ENCODE measurements at regions not wholly inside any gene's neighbourhood (a gene's known extent, or its start where the extent isn't known, plus 50 kb on each side); places are given as distances from the start of the nearest gene placed in this dataset.

DNA sequence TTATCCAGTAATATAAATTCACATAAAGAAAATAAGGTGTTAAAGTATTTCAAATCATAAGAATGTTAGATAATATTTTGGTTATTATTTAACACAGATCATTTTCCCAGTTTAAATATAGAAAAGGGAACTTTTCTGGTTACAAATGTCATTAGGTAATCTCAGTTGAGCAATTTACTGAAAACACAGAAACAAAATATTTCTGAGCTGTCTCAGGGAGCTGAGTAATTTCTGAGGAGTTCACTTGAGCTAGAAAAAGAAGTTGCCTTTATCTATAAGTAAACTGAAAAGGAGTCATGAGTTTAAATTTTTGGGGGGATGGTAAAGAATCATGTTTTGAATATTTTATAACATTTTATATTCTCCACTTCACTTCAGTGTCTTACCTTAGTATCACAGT, 855.4 kb upstream of the ARPP21 start:
- in situ Hi-C loops (cut with HindIII; ENCODE audit: low pct_unique_long_range_greater_than_20kb, low sequenced_read_pairs): no loop called here
- no peak for DNase-seq (ENCODE audit: low read depth)

- in situ Hi-C loops (cut with HindIII; ENCODE audit: low pct_unique_long_range_greater_than_20kb, low sequenced_read_pairs): no loop called here
- no peak for DNase-seq (ENCODE audit: low read depth)
Measured at GRCh38 chr3:34793057-34793456, 846.3 kb upstream of the ARPP21 start.

DNA sequence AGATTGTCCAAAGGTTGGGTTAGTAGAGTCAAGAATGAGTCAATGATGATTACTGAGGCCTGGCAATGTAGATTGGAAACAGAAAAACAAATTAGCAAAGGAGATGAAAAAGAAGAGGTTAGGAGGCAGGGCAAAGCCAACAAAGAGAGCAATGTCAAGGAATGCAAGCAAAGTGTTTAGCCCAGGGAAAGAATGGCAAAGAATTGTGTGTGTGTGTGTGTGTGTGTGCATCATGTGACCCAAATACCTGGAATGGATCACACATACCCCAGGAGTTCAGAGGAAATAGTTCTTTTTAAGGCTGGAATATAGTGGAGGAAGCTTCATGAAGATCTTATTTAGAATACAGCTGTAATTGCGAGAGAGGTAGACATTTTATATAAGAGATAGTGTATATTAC, 831.7 kb upstream of the ARPP21 start:
- in situ Hi-C loops (cut with HindIII; ENCODE audit: low pct_unique_long_range_greater_than_20kb, low sequenced_read_pairs): no loop called here
- DNase-seq (ENCODE audit: low read depth): no peak

GRCh38 chr3:34808287-34808686, 831.0 kb upstream of the ARPP21 start:
- in situ Hi-C loops (cut with HindIII; ENCODE audit: low pct_unique_long_range_greater_than_20kb, low sequenced_read_pairs): no loop called here
- DNase-seq (ENCODE audit: low read depth): no peak

GRCh38 chr3:34828847-34829246, 810.5 kb upstream of the ARPP21 start:
- in situ Hi-C loops (cut with HindIII; ENCODE audit: low pct_unique_long_range_greater_than_20kb, low sequenced_read_pairs): no loop called here

GRCh38 chr3:34832865-34833508, 806.3 kb upstream of the ARPP21 start:
- in situ Hi-C loops (cut with HindIII; ENCODE audit: low pct_unique_long_range_greater_than_20kb, low sequenced_read_pairs): no loop called here

More at GRCh38 chr3:34828847-34829246, 810.5 kb upstream of the ARPP21 start:
- DNase-seq (ENCODE audit: low read depth): no peak

GRCh38 chr3:34837848-34838741, 801.2 kb upstream of the ARPP21 start:
- in situ Hi-C loops (cut with HindIII; ENCODE audit: low pct_unique_long_range_greater_than_20kb, low sequenced_read_pairs): no loop called here
- peak; percentile 2 for DNase-seq (ENCODE audit: low read depth)

More at GRCh38 chr3:34832865-34833508, 806.3 kb upstream of the ARPP21 start:
- DNase-seq (ENCODE audit: low read depth): no peak

- DNase-seq (ENCODE audit: low read depth): no peak
Measured at GRCh38 chr3:34842706-34843480, 796.4 kb upstream of the ARPP21 start.

DNA sequence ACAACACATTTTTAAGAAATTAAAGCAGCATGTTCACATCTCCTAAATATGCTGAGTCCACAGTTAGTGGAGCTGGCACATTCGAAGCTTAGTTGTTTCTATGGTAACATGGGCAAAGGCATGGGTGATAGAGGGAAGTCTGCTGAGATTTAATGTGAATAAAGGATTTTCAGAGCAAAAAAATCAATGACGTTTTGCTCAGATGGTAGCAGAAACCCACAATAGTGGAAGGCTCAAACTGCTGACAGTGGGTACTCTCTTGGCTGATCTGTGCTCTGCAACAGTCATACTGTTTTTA, 795.1 kb upstream of the ARPP21 start:
- DNase-seq (ENCODE audit: low read depth): no peak
- in situ Hi-C loops (cut with HindIII; ENCODE audit: low pct_unique_long_range_greater_than_20kb, low sequenced_read_pairs): no loop called here

More at GRCh38 chr3:34842706-34843480, 796.4 kb upstream of the ARPP21 start:
- in situ Hi-C loops (cut with HindIII; ENCODE audit: low pct_unique_long_range_greater_than_20kb, low sequenced_read_pairs): no loop called here

DNA sequence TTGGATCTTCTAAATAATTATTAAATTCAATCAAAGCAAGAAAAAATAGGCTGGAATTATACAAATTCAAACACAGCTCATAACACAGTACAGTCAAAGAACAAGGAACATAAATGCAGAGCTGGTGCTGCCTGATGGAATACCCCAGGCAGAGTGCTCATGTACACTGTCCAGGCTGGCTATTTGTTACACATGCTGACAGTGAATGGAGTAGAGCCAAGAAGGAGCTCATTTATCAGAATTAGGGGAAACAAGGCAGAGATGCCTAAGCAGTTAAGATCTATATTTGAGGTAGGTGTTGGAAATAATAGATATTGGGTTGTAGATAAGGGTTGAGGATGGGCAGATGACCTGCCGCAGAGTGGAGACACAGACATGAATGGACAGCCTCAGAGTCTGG, 788.2 kb upstream of the ARPP21 start:
- in situ Hi-C loops (cut with HindIII; ENCODE audit: low pct_unique_long_range_greater_than_20kb, low sequenced_read_pairs): no loop called here
- no peak for DNase-seq (ENCODE audit: low read depth)

DNA sequence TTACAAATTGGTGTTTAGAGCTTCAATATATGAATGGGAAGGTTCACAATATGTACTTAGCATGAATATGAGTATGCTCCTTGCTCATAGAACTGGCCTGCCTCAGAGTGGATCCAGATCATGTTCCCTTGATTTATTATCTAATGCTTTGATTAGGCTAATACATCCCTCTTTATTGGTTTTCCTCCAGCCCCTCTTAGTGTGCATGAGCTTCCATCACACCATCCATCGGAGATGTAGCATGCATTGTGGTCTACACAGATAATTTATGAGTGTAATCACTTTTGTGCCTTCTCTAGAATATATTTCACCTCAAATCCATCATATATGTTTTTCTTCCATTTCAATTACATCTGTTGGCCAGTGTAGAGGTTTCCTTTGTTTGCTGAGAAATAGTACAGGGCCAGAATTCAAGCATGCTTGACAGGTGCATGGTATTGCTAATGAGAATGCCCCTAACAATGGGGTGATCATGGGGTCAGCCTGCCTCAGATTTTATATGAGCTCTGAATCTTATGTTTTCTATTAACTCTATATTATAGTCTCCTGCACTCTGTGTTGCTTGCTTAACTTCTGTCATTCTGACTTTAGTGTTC, 786.4 kb upstream of the ARPP21 start:
- DNase-seq (ENCODE audit: low read depth): no peak
- in situ Hi-C loops (cut with HindIII; ENCODE audit: low pct_unique_long_range_greater_than_20kb, low sequenced_read_pairs): no loop called here

DNA sequence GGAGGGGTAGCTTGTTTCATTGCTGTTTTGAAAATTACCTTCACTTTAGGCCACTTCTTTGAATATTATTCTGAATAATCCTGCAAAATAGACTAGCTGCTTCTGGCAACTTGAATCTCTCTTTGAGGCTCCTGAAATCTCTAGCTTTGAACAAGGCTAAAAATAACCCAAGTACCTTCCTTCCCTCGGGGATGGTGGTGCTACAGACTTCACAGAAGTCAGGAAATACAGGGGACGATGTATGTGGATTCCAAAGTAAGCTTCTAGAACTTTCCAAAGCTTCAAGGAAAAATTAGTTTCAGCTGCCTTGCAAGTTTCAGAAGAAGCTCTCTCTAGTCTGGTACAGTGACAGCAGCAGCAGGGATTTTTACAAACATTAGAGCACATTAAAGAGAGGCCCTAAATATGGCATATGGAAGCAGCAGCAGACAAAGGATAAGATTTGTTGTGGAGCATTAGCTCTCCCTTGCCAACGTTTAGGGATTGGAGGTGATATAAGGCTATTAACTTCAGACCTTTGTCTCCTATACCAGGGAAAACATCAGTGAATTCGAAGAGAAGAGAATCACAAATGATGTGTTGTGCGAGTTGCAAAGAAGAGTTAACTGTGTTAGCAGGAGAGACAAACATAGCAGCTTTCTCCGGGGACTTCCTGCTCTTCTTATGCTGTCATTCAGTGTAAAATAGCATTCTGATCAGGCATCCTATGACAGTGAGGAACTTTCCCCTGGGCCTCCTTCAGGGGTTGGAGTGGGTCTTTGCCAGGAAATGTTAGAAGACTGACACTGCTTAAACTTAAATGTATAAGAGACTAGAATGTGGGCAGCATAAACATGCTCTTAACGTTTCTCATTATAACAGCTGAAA, 783.0 kb upstream of the ARPP21 start:
- DNase-seq (ENCODE audit: low read depth): no peak
- in situ Hi-C loops (cut with HindIII; ENCODE audit: low pct_unique_long_range_greater_than_20kb, low sequenced_read_pairs): no loop called here

- in situ Hi-C loops (cut with HindIII; ENCODE audit: low pct_unique_long_range_greater_than_20kb, low sequenced_read_pairs): no loop called here
- no peak for DNase-seq (ENCODE audit: low read depth)
Measured at GRCh38 chr3:34858067-34858660, 781.2 kb upstream of the ARPP21 start.

GRCh38 chr3:34859746-34860145, 779.6 kb upstream of the ARPP21 start:
- DNase-seq (ENCODE audit: low read depth): no peak
- in situ Hi-C loops (cut with HindIII; ENCODE audit: low pct_unique_long_range_greater_than_20kb, low sequenced_read_pairs): no loop called here

DNA sequence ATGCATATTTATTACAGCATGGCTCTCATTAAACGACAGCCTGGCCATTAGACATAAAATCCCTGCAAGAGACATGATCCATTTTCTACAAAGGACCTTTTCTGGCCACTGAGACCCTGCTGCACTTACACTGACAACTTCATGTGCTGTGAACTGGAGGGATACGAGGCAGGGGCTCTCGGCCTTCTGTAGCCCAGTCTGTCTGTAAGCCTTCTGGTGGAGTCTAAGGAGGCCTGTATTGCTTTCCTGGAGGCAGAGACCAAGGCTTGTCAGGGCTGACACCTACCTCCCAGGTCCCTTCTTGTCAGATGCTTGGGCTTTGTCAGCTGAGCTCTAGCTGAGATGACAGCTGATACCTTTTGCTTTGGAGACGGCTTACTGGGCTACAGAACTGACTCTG, 776.9 kb upstream of the ARPP21 start:
- in situ Hi-C loops (cut with HindIII; ENCODE audit: low pct_unique_long_range_greater_than_20kb, low sequenced_read_pairs): no loop called here
- DNase-seq (ENCODE audit: low read depth): no peak

DNA sequence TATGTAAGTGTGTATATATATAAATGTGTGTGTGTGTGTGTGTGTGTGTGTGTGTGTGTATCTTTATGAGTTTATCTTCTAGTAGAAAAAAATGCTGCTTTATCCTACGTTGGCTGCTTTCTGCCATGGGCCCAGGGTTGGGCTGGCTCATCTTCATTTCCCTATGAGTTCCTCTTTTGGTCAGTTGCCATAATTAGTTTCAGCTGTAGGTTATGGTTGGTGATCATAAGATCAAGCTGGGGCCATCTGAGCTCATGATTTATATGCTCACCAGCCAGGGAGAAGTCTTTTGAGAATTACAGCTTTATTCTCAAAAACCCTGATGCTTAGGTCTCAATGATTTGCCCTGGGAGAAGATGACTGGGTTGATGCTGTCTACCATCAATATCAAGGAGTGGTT, 775.8 kb upstream of the ARPP21 start:
- in situ Hi-C loops (cut with HindIII; ENCODE audit: low pct_unique_long_range_greater_than_20kb, low sequenced_read_pairs): no loop called here
- no peak for DNase-seq (ENCODE audit: low read depth)

- DNase-seq (ENCODE audit: low read depth): no peak
- in situ Hi-C loops (cut with HindIII; ENCODE audit: low pct_unique_long_range_greater_than_20kb, low sequenced_read_pairs): no loop called here
Measured at GRCh38 chr3:34864011-34864410, 775.3 kb upstream of the ARPP21 start.

- in situ Hi-C loops (cut with HindIII; ENCODE audit: low pct_unique_long_range_greater_than_20kb, low sequenced_read_pairs): no loop called here
- DNase-seq (ENCODE audit: low read depth): no peak
Measured at GRCh38 chr3:34865346-34865745, 774.0 kb upstream of the ARPP21 start.
